H1 (cell line): ENCODE measurements at regions not wholly inside any gene's neighbourhood (a gene's known extent, or its start where the extent isn't known, plus 50 kb on each side); places are given as distances from the start of the nearest gene placed in this dataset.

Source experiments
- CTCF ChIA-PET: fragments of 300-600 bp; sonication (Branson Sonifier 250); formaldehyde crosslinking; loops from one replicate; lab custom pipeline; 2021; ENCODE audit not compliant: partially characterized antibody; lab: Charles Lee
- POLR2A ChIA-PET: fragments of 300-600 bp; sonication (Branson Sonifier 250); formaldehyde crosslinking; loops from one replicate; lab custom pipeline; 2021; ENCODE audit warnings: inconsistent platforms; ENCODE audit not compliant: partially characterized antibody; lab: Charles Lee
- DNase-seq, 2 experiments: peaks; one replicate each; pipeline versions ENCODE4 v3.0.0 to v3.0.0-alpha.2; 2010 to 2022; ENCODE audit warnings: low spot score in 2 of 2, low read depth in 1 of 2, mixed read lengths in 1 of 2
- FAIRE-seq: peaks from 2 replicates; lab custom pipeline; 2011; peaks lifted over from hg19 to GRCh38; lab: Jason Lieb, UNC
- H2AFZ ChIP-seq: 2 replicates; pipeline ENCODE4 v1.8.1; 2012; ENCODE audit warnings: low read length, inconsistent platforms
- H2AK5ac ChIP-seq: 2 replicates; pipeline ENCODE4 v1.6.1; 2013; ENCODE audit warnings: low read depth, low read length
- H2BK120ac ChIP-seq: replicated peaks from 2 replicates; pipeline ENCODE3; 2013; ENCODE audit warnings: low read depth, low read length, inconsistent platforms
- H2BK12ac ChIP-seq: 2 replicates; pipeline ENCODE4 v1.6.1; 2013; ENCODE audit warnings: low read depth, low read length
- H2BK15ac ChIP-seq: 2 replicates; pipeline ENCODE4 v1.6.1; 2013; ENCODE audit warnings: low read length
- H2BK20ac ChIP-seq: 2 replicates; pipeline ENCODE4 v1.6.1; 2013; ENCODE audit warnings: low read length
- H2BK5ac ChIP-seq: 2 replicates; pipeline ENCODE4 v1.6.1; 2013; ENCODE audit warnings: low read depth, low read length
- H3K14ac ChIP-seq: 2 replicates; pipeline ENCODE4 v1.6.1; 2013; ENCODE audit warnings: inconsistent platforms; ENCODE audit not compliant: insufficient read length
- H3K18ac ChIP-seq: 2 replicates; pipeline ENCODE4 v1.6.1; 2013; ENCODE audit warnings: low read length; ENCODE audit errors: extremely low read depth
- H3K23ac ChIP-seq: 2 replicates; pipeline ENCODE4 v1.6.1; 2013; ENCODE audit warnings: inconsistent platforms; ENCODE audit not compliant: insufficient read length
- H3K23me2 ChIP-seq: 2 replicates; pipeline ENCODE4 v1.6.1; 2013; ENCODE audit warnings: low read depth, low read length
- H3K27ac ChIP-seq: 2 replicates; pipeline ENCODE4 v1.6.1; 2011; ENCODE audit warnings: low read depth, low read length, inconsistent platforms
- H3K27me3 ChIP-seq, 4 experiments: replicated peaks in 1 of 4; 1 replicate in 1 of 4; 2 replicates in 3 of 4; pipeline versions ENCODE4 v1.6.1 to v1.8.1; 2011 to 2013; ENCODE audit warnings: low read length in 3 of 4, mild to moderate bottlenecking in 3 of 4, inconsistent platforms in 2 of 4, mixed read lengths in 2 of 4, moderate library complexity in 1 of 4; ENCODE audit not compliant: control insufficient read depth in 3 of 4, insufficient read depth in 3 of 4; ENCODE audit errors: extremely low read depth in 1 of 4
- H3K36me3 ChIP-seq, 4 experiments: 2 replicates each; pipeline versions ENCODE4 v1.6.1 to v1.8.1; 2011 to 2013; ENCODE audit warnings: mild to moderate bottlenecking in 4 of 4, low read length in 3 of 4, moderate library complexity in 2 of 4, control low read depth in 1 of 4, inconsistent platforms in 1 of 4; ENCODE audit not compliant: insufficient read depth in 4 of 4, control insufficient read depth in 2 of 4
- H3K4ac ChIP-seq: replicated peaks from 2 replicates; pipeline ENCODE3; 2013; ENCODE audit warnings: low read length, low read depth, mixed read lengths, inconsistent platforms; ENCODE audit not compliant: insufficient read length
- H3K4me1 ChIP-seq, 4 experiments: replicated peaks in 1 of 4; 1 replicate in 1 of 4; 2 replicates in 3 of 4; pipeline versions ENCODE4 v1.6.1 to v1.8.1; 2011 to 2013; ENCODE audit warnings: low read length in 3 of 4, inconsistent platforms in 2 of 4, mixed read lengths in 1 of 4; ENCODE audit not compliant: insufficient read depth in 4 of 4, control insufficient read depth in 3 of 4
- H3K4me2 ChIP-seq, 2 experiments: 2 replicates each; pipeline versions ENCODE4 v1.6.1 to v1.8.1; 2011 to 2013; ENCODE audit warnings: low read depth in 2 of 2, low read length in 2 of 2, control low read depth in 1 of 2, inconsistent platforms in 1 of 2, mild to moderate bottlenecking in 1 of 2; ENCODE audit not compliant: insufficient read depth in 1 of 2
- H3K4me3 ChIP-seq, 4 experiments: fragments of 200-600, 300-600 bp in 1 of 4; sonication (generic), shearing (Covaris generic), sonication (Bioruptor Twin) in 1 of 4; 2 replicates each; pipeline versions ENCODE4 v1.5.1 to v1.8.1; 2011 to 2016; ENCODE audit warnings: low read length in 4 of 4, low read depth in 3 of 4, control low read depth in 2 of 4, inconsistent platforms in 2 of 4, mild to moderate bottlenecking in 2 of 4, mixed read lengths in 1 of 4, moderate library complexity in 1 of 4; ENCODE audit not compliant: insufficient read depth in 2 of 4; ENCODE audit errors: extremely low read depth in 1 of 4
- H3K56ac ChIP-seq: replicated peaks from 2 replicates; pipeline ENCODE3; 2013; ENCODE audit warnings: low read depth, mild to moderate bottlenecking, mixed read lengths, low read length, inconsistent platforms; ENCODE audit not compliant: insufficient read length
- H3K79me1 ChIP-seq: 2 replicates; pipeline ENCODE4 v1.6.1; 2013; ENCODE audit warnings: low read depth, low read length, control low read depth
- H3K79me2 ChIP-seq, 2 experiments: 2 replicates each; pipeline versions ENCODE4 v1.6.1 to v1.8.1; 2012 to 2013; ENCODE audit warnings: low read length in 2 of 2, mild to moderate bottlenecking in 2 of 2, inconsistent platforms in 1 of 2; ENCODE audit not compliant: insufficient read depth in 2 of 2, control insufficient read depth in 1 of 2
- H3K9ac ChIP-seq, 4 experiments: replicated peaks in 1 of 4; 1 replicate in 1 of 4; 2 replicates in 3 of 4; pipeline versions ENCODE4 v1.6.1 to v1.8.1; 2011 to 2013; ENCODE audit warnings: low read depth in 3 of 4, low read length in 3 of 4, control low read depth in 2 of 4, mild to moderate bottlenecking in 2 of 4, moderate library complexity in 2 of 4, inconsistent platforms in 1 of 4; ENCODE audit errors: extremely low read depth in 1 of 4
- H3K9me3 ChIP-seq, 2 experiments: 2 replicates each; pipeline versions ENCODE4 v1.6.1 to v1.8.1; 2012 to 2013; ENCODE audit warnings: mild to moderate bottlenecking in 2 of 2, moderate library complexity in 2 of 2, control low read depth in 1 of 2, inconsistent platforms in 1 of 2, low read depth in 1 of 2, low read length in 1 of 2, mixed read lengths in 1 of 2; ENCODE audit not compliant: insufficient read depth in 2 of 2
- H4K20me1 ChIP-seq, 2 experiments: replicated peaks in 1 of 2; 2 replicates each; pipeline versions ENCODE3 to v1.8.1; 2011 to 2013; ENCODE audit warnings: inconsistent platforms in 2 of 2, low read length in 2 of 2, mild to moderate bottlenecking in 1 of 2; ENCODE audit not compliant: insufficient read depth in 2 of 2, control insufficient read depth in 1 of 2
- H4K5ac ChIP-seq: 2 replicates; pipeline ENCODE4 v1.6.1; 2013; ENCODE audit warnings: low read length, low read depth, mixed read lengths, inconsistent platforms; ENCODE audit not compliant: insufficient read length
- H4K8ac ChIP-seq: 2 replicates; pipeline ENCODE4 v1.8.0; 2013; ENCODE audit warnings: mild to moderate bottlenecking, moderate library complexity, low read length, inconsistent platforms; ENCODE audit not compliant: insufficient read depth; ENCODE audit errors: extremely low read depth
- H4K91ac ChIP-seq: replicated peaks from 2 replicates; pipeline ENCODE3; 2013; ENCODE audit warnings: low read length, mixed read lengths, inconsistent platforms; ENCODE audit not compliant: insufficient read length
- EP300 ChIP-seq, 2 experiments: IDR thresholded peaks; 1 replicate in 1 of 2; 2 replicates in 1 of 2; pipeline ENCODE4 v1.6.1; 2011 to 2012; ENCODE audit warnings: low read depth in 2 of 2, low read length in 2 of 2, mild to moderate bottlenecking in 2 of 2, borderline replicate concordance in 1 of 2, inconsistent platforms in 1 of 2, moderate library complexity in 1 of 2
- RBBP5 ChIP-seq: IDR thresholded peaks from 2 replicates; pipeline ENCODE4 v1.7.1; 2012; ENCODE audit warnings: low read depth, mild to moderate bottlenecking, inconsistent platforms, low read length, moderate library complexity, borderline replicate concordance
- SAP30 ChIP-seq: fragments of 300-600 bp; sonication (generic); IDR thresholded peaks from 2 replicates; pipeline ENCODE4 v1.7.1; 2012; ENCODE audit warnings: low read length, moderate library complexity, mild to moderate bottlenecking, inconsistent platforms; ENCODE audit not compliant: insufficient read depth, insufficient replicate concordance
- WGBS, 2 experiments: shearing (Covaris generic) in 1 of 2; methylation state at CpG; one replicate each; pipeline versions ENCODE4 v1.1.6 to v1.1.7; 2013 to 2015; ENCODE audit warnings: low lambda C conversion rate in 2 of 2, mixed read lengths in 2 of 2, inconsistent platforms in 1 of 2, low coverage in 1 of 2, missing lambda C conversion rate in 1 of 2; ENCODE audit not compliant: insufficient replicate concordance in 2 of 2, insufficient coverage in 1 of 2, insufficient read length in 1 of 2; ENCODE audit errors: extremely low coverage in 1 of 2, missing lambda C conversion rate in 1 of 2; 5-methylcytosine and 5-hydroxymethylcytosine counted together

GRCh38 chr6:147103007-147103406, 101.2 kb upstream of the STXBP5 start:
- Histone ChIP-seq H4K91ac (no peak overlapping the region), H2BK15ac (no peak overlapping the region), H4K20me1 (no peaks in the 10 kb centered on the region), H3K9me3 (no peaks in the 10 kb centered on the region), H3K4ac (no peak overlapping the region), H3K36me3 (no peaks in the 10 kb centered on the region), H2BK120ac (no peak overlapping the region), H3K4me2 (no peak overlapping the region), H2AFZ (no peak overlapping the region), H3K79me1 (no peaks in the 10 kb centered on the region), H2BK12ac (no peak overlapping the region), H3K9ac (no peak overlapping the region), H3K27ac (no peak overlapping the region), H3K79me2 (no peaks in the 10 kb centered on the region), H4K8ac (no peak overlapping the region), H3K4me1 (no peaks in the 10 kb centered on the region), H2BK20ac (no peak overlapping the region), H3K18ac (no peak overlapping the region), H3K23ac (no peak overlapping the region), H4K5ac (no peak overlapping the region), H3K56ac (no peak overlapping the region), H3K14ac (no peak overlapping the region), H2BK5ac (no peak overlapping the region), H3K27me3 (no peaks in the 10 kb centered on the region), H2AK5ac (no peak overlapping the region), H3K23me2 (no peaks in the 10 kb centered on the region), H3K4me3 (no peak overlapping the region)
- CTCF ChIA-PET, result no interaction called here
- FAIRE-seq (no peak), DNase-seq (no peak)
- 90% methylated on average over 2 of the region's 2 CpGs; no CpG with 5 or more reads in 1 of the 2 experiments for WGBS, 2 experiments
- TF ChIP-seq RBBP5 (no peak), EP300 (IDR thresholded peaks at IDR 0.05; ENCODE audit: borderline replicate concordance in 1 of 2, low read depth in 2 of 2, low read length in 2 of 2) (no peak), SAP30 (no peak)
- POLR2A ChIA-PET, result no interaction called here
